ENCODE measurements at regions not wholly inside any gene's neighbourhood (a gene's known extent, or its start where the extent isn't known, plus 50 kb on each side); places are given as distances from the start of the nearest gene placed in this dataset.

GRCh38 chr9:29078063-29078666 is 1504.9 kb upstream of the C9orf72 start:
- no CpG with 5 or more reads among the region's 3 CpGs for WGBS, 2 experiments (ENCODE audit: extremely low coverage in 2 of 2, insufficient read length in 1 of 2)

More at GRCh38 chr9:29078063-29078666, 1504.9 kb upstream of the C9orf72 start:
- Histone ChIP-seq H3K4me2 (ENCODE audit: low read depth, low read length) (no peak overlapping the region), H3K56ac (ENCODE audit: extremely low read depth, insufficient read depth, low read length) (no peak overlapping the region), H2BK20ac (ENCODE audit: low read depth, low read length) (no peak overlapping the region), H2AK5ac (ENCODE audit: low read depth, low read length) (no peak overlapping the region), H4K91ac (ENCODE audit: insufficient read depth, low read depth, low read length) (no peak overlapping the region), H3K4me3 (ENCODE audit: insufficient read depth, low read depth, low read length) (no peak overlapping the region), H3K27me3 (ENCODE audit: control insufficient read depth, insufficient read depth, low read length) (no peaks in the 10 kb centered on the region), H3K9me3 (ENCODE audit: control insufficient read depth, insufficient read depth, low read length) (0 out of 2 replicates have a peak, but pooled peaks cover 2% of the 10 kb centered on the region), H2AK9ac (replicated peaks; ENCODE audit: low read depth, low read length, poor library complexity) (no peak overlapping the region), H3K18ac (ENCODE audit: low read depth, low read length) (no peak overlapping the region), H4K5ac (ENCODE audit: low read depth, low read length) (no peak overlapping the region), H3K23ac (ENCODE audit: low read depth, low read length) (no peak overlapping the region), H3K27ac (ENCODE audit: insufficient read depth, low read length) (no peak overlapping the region), H3K4ac (ENCODE audit: low read depth, low read length) (no peak overlapping the region), H3K36me3 (ENCODE audit: control insufficient read depth, insufficient read depth, low read length) (no peaks in the 10 kb centered on the region), H3K9me1 (ENCODE audit: insufficient read depth, low read length) (no peaks in the 10 kb centered on the region), H4K20me1 (ENCODE audit: insufficient read depth, low read length) (no peaks in the 10 kb centered on the region), H2BK15ac (ENCODE audit: low read depth, low read length) (no peak overlapping the region), H2BK5ac (ENCODE audit: low read depth, low read length, poor library complexity, severe bottlenecking) (no peak overlapping the region), H2AFZ (replicated peaks; ENCODE audit: low read length, poor library complexity) (no peak overlapping the region), H2BK120ac (ENCODE audit: low read depth, low read length) (no peak overlapping the region), H3K9ac (ENCODE audit: low read depth, low read length) (no peak overlapping the region), H3K4me1 (ENCODE audit: control insufficient read depth, insufficient read depth, low read length) (no peaks in the 10 kb centered on the region), H4K8ac (ENCODE audit: low read depth in 2 of 2, low read length in 2 of 2) (no peak overlapping the region), H3K14ac (replicated peaks; ENCODE audit: low read depth, low read length) (no peak overlapping the region), H3K79me1 (ENCODE audit: low read depth in 1 of 2, low read length in 2 of 2) (no peaks in the 10 kb centered on the region)
- intact Hi-C loops (cut with micrococcal nuclease): no loop called here
- no peak for DNase-seq
- in situ Hi-C loops (cut with MboI; ENCODE audit: low sequenced_read_pairs): no loop called here
- no TSS peak for BruUV-seq (replicated peaks)
- TF ChIP-seq MXI1 (IDR thresholded peaks at IDR 0.05; ENCODE audit: borderline replicate concordance, low read depth, low read length): no peak
- ChIA-PET POLR2A (ENCODE audit: unreplicated experiment) (no interaction called here), CTCF (no interaction called here)
- dilution Hi-C loops (cut with HindIII; ENCODE audit: low sequenced_read_pairs, unreplicated experiment): no loop called here
- no peak for ATAC-seq (ENCODE audit: low read depth)
